Left ventricle myocardium inferior (tissue), 1 donor: ENCODE measurements at regions not wholly inside any gene's neighbourhood (a gene's known extent, or its start where the extent isn't known, plus 50 kb on each side); places are given as distances from the start of the nearest gene placed in this dataset.
"Not testable (repeated sequence)": the region's sequence is repeated elsewhere in the genome, so short reads cannot be mapped to it uniquely, and the experiment has no call there.

Source experiments
- DNase-seq: peaks from one replicate; pipeline ENCODE4 v3.0.0-alpha.2; 2020
- H3K27ac ChIP-seq: fragments of 200-600 bp; replicated peaks from 2 replicates; pipeline ENCODE4 v1.8.0; 2021
- H3K27me3 ChIP-seq: fragments of 200-600 bp; 2 replicates; pipeline ENCODE4 v1.8.0; 2021; ENCODE audit warnings: low read depth
- H3K36me3 ChIP-seq: fragments of 200-600 bp; 2 replicates; pipeline ENCODE4 v1.8.0; 2021
- H3K4me1 ChIP-seq: fragments of 200-600 bp; 2 replicates; pipeline ENCODE4 v1.8.0; 2021
- H3K4me3 ChIP-seq: fragments of 200-600 bp; 2 replicates; pipeline ENCODE4 v1.8.0; 2021; ENCODE audit warnings: mild to moderate bottlenecking, moderate library complexity
- H3K9me3 ChIP-seq: fragments of 200-600 bp; replicated peaks from 2 replicates; pipeline ENCODE4 v1.8.0; 2021
- CTCF ChIP-seq: fragments of 200-600 bp; IDR thresholded peaks from 2 replicates; pipeline ENCODE4 v1.8.0; 2021; ENCODE audit warnings: antibody characterized with exemption, mild to moderate bottlenecking, borderline replicate concordance
- intact Hi-C: fragments of 100-400 bp; cut with micrococcal nuclease; formaldehyde crosslinking; loops from one replicate; pipeline ENCODE4 v1.11.0; 2022
- donor health status: DM: no; HTN: yes; CAD: no; lungs with severe emphysema.

- Histone ChIP-seq H3K4me3 (peak overlapping the region; percentile 46), H3K36me3 (no peaks in the 10 kb centered on the region), H3K9me3 (no peaks in the 10 kb centered on the region), H3K27me3 (no peaks in the 10 kb centered on the region), H3K27ac (peak overlapping the region; percentile 82), H3K4me1 (peaks cover 52% of the 10 kb centered on the region)
- DNase-seq = no peak
- TF ChIP-seq CTCF = no peak
- intact Hi-C loops = loop anchor here (10.0 kb wide), 1 partner anchor 141 kb away; the partner anchor contains the start of gene ZNF217
Observed at GRCh38 chr20:53736122-53736756, 142.6 kb upstream of the ZNF217 start.

GRCh38 chr20:53735536-53736050 lies 142.0 kb upstream of the ZNF217 start:
- H3K4me3 ChIP-seq = peak overlapping the region; percentile 46
- intact Hi-C loops = loop anchor here (10.0 kb wide), 1 partner anchor 141 kb away; the partner anchor contains the start of gene ZNF217
- H3K27me3 ChIP-seq = no peaks in the 10 kb centered on the region
- no peak for DNase-seq
- TF ChIP-seq CTCF = no peak
- H3K9me3 ChIP-seq = no peaks in the 10 kb centered on the region
- peak overlapping the region; percentile 82 for H3K27ac ChIP-seq
- no peaks in the 10 kb centered on the region for H3K36me3 ChIP-seq
- peaks cover 48% of the 10 kb centered on the region for H3K4me1 ChIP-seq

- Histone ChIP-seq H3K4me3 (no peak overlapping the region), H3K27ac (no peak overlapping the region), H3K4me1 (peaks cover 38% of the 10 kb centered on the region), H3K27me3 (no peaks in the 10 kb centered on the region), H3K9me3 (no peaks in the 10 kb centered on the region), H3K36me3 (no peaks in the 10 kb centered on the region)
- TF ChIP-seq CTCF = no peak
- intact Hi-C loops = loop anchor here (10.0 kb wide), 1 partner anchor 139 kb away; the partner anchor contains the start of gene ZNF217
- no peak for DNase-seq
Observed at GRCh38 chr20:53734006-53734688, 140.5 kb upstream of the ZNF217 start.

GRCh38 chr20:53731595-53731994 lies 138.0 kb upstream of the ZNF217 start:
- no peaks in the 10 kb centered on the region for H3K9me3 ChIP-seq
- no peak for DNase-seq
- H3K36me3 ChIP-seq = no peaks in the 10 kb centered on the region
- H3K4me3 ChIP-seq = no peak overlapping the region
- peaks cover 13% of the 10 kb centered on the region for H3K4me1 ChIP-seq
- H3K27me3 ChIP-seq = no peaks in the 10 kb centered on the region
- H3K27ac ChIP-seq = no peak overlapping the region
- intact Hi-C loops = loop anchor here (10.0 kb wide), 1 partner anchor 137 kb away; the partner anchor contains the start of gene ZNF217
- TF ChIP-seq CTCF = no peak

- no peak for TF ChIP-seq CTCF
- H3K36me3 ChIP-seq = no peaks in the 10 kb centered on the region
- intact Hi-C loops = no loop called here
- H3K4me1 ChIP-seq = no peaks in the 10 kb centered on the region
- H3K27ac ChIP-seq = no peak overlapping the region
- no peaks in the 10 kb centered on the region for H3K9me3 ChIP-seq
- no peaks in the 10 kb centered on the region for H3K27me3 ChIP-seq
- no peak for DNase-seq
- no peak overlapping the region for H3K4me3 ChIP-seq
Observed at GRCh38 chr20:53728359-53728758, 134.7 kb upstream of the ZNF217 start.

- H3K4me3 ChIP-seq, H3K27me3 ChIP-seq, H3K36me3 ChIP-seq, H3K9me3 ChIP-seq, intact Hi-C loops, DNase-seq, H3K27ac ChIP-seq, H3K4me1 ChIP-seq: not testable (repeated sequence)
Observed at GRCh38 chr20:53727239-53727638, 133.6 kb upstream of the ZNF217 start.
